Keratinocyte (primary cell): ENCODE measurements at regions not wholly inside any gene's neighbourhood (a gene's known extent, or its start where the extent isn't known, plus 50 kb on each side); places are given as distances from the start of the nearest gene placed in this dataset.

Experiments used
- CTCF ChIP-seq, 3 experiments: IDR thresholded peaks in 1 of 3; conservative IDR thresholded peaks in 1 of 3; optimal IDR thresholded peaks in 1 of 3; 2 replicates in 2 of 3; 3 replicates in 1 of 3; pipeline versions ENCODE3 to v1.5.1; 2011; ENCODE audit warnings: low read length in 3 of 3, mild to moderate bottlenecking in 3 of 3, moderate library complexity in 2 of 3, control low read depth in 1 of 3, inconsistent platforms in 1 of 3; ENCODE audit not compliant: insufficient read depth in 2 of 3; ENCODE audit errors: extremely low read depth in 1 of 3
- EZH2 ChIP-seq: IDR thresholded peaks from one replicate; pipeline ENCODE4 v1.6.1; 2012; ENCODE audit warnings: inconsistent platforms, mild to moderate bottlenecking, low read length, moderate library complexity

GRCh38 chr12:107228076-107228475 is 134.7 kb upstream of the CRY1 start:
- TF ChIP-seq EZH2, result no peak
- no peak for TF ChIP-seq CTCF (optimal IDR thresholded peaks at IDR 0.05 in 1 of 3, IDR thresholded peaks at IDR 0.05 in 1 of 3, conservative IDR thresholded peaks at IDR 0.05 in 1 of 3; ENCODE audit: extremely low read depth in 1 of 3, insufficient read depth in 2 of 3, low read length in 3 of 3)
